Neutrophil (primary cell): ENCODE measurements at regions not wholly inside any gene's neighbourhood (a gene's known extent, or its start where the extent isn't known, plus 50 kb on each side); places are given as distances from the start of the nearest gene placed in this dataset.

Source experiments
- H3K27ac ChIP-seq: fragments of 200-600 bp; sonication (generic); 2 replicates; pipeline ENCODE4 v1.5.1; 2016; ENCODE audit warnings: mild to moderate bottlenecking, moderate library complexity
- H3K27me3 ChIP-seq: fragments of 200-600 bp; sonication (generic); 2 replicates; pipeline ENCODE4 v1.6.0; 2016; ENCODE audit warnings: mild to moderate bottlenecking
- H3K36me3 ChIP-seq: fragments of 200-600 bp; sonication (generic); 2 replicates; pipeline ENCODE4 v1.5.1; 2017
- H3K4me1 ChIP-seq, 2 experiments: fragments of 200-600 bp in 1 of 2; sonication (generic) in 1 of 2; 1 replicate in 1 of 2; 2 replicates in 1 of 2; pipeline versions ENCODE4 v1.5.1 to v1.6.1; 2013 to 2016; ENCODE audit warnings: low read depth in 1 of 2, low read length in 1 of 2, mild to moderate bottlenecking in 1 of 2, moderate library complexity in 1 of 2; ENCODE audit not compliant: control insufficient read depth in 1 of 2, insufficient read depth in 1 of 2
- H3K4me3 ChIP-seq, 2 experiments: fragments of 200-600 bp in 1 of 2; sonication (generic) in 1 of 2; 1 replicate in 1 of 2; 2 replicates in 1 of 2; pipeline ENCODE4 v1.5.1; 2013 to 2016; ENCODE audit warnings: low read depth in 1 of 2, low read length in 1 of 2, mild to moderate bottlenecking in 1 of 2, moderate library complexity in 1 of 2
- H3K9me3 ChIP-seq: fragments of 200-600 bp; sonication (generic); 2 replicates; pipeline ENCODE4 v1.5.1; 2016
- TF ChIP-seq, protein P1 (sequence below): fragments of 200-600 bp; sonication (generic); IDR thresholded peaks from 2 replicates; pipeline ENCODE4 v1.5.1; 2016; ENCODE audit warnings: antibody characterized with exemption

GRCh38 chr3:34013818-34014570, 215.6 kb downstream of the PDCD6IP start:
- TF ChIP-seq, protein P1, sequence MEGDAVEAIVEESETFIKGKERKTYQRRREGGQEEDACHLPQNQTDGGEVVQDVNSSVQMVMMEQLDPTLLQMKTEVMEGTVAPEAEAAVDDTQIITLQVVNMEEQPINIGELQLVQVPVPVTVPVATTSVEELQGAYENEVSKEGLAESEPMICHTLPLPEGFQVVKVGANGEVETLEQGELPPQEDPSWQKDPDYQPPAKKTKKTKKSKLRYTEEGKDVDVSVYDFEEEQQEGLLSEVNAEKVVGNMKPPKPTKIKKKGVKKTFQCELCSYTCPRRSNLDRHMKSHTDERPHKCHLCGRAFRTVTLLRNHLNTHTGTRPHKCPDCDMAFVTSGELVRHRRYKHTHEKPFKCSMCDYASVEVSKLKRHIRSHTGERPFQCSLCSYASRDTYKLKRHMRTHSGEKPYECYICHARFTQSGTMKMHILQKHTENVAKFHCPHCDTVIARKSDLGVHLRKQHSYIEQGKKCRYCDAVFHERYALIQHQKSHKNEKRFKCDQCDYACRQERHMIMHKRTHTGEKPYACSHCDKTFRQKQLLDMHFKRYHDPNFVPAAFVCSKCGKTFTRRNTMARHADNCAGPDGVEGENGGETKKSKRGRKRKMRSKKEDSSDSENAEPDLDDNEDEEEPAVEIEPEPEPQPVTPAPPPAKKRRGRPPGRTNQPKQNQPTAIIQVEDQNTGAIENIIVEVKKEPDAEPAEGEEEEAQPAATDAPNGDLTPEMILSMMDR = no peak
- H3K4me3 ChIP-seq = no peak overlapping the region
- no peaks in the 10 kb centered on the region for H3K9me3 ChIP-seq
- no peaks in the 10 kb centered on the region for H3K36me3 ChIP-seq
- no peaks in the 10 kb centered on the region for H3K27me3 ChIP-seq
- no peak overlapping the region for H3K27ac ChIP-seq
- peaks cover 17 to 22% of the 10 kb centered on the region in 2 experiments for H3K4me1 ChIP-seq

DNA sequence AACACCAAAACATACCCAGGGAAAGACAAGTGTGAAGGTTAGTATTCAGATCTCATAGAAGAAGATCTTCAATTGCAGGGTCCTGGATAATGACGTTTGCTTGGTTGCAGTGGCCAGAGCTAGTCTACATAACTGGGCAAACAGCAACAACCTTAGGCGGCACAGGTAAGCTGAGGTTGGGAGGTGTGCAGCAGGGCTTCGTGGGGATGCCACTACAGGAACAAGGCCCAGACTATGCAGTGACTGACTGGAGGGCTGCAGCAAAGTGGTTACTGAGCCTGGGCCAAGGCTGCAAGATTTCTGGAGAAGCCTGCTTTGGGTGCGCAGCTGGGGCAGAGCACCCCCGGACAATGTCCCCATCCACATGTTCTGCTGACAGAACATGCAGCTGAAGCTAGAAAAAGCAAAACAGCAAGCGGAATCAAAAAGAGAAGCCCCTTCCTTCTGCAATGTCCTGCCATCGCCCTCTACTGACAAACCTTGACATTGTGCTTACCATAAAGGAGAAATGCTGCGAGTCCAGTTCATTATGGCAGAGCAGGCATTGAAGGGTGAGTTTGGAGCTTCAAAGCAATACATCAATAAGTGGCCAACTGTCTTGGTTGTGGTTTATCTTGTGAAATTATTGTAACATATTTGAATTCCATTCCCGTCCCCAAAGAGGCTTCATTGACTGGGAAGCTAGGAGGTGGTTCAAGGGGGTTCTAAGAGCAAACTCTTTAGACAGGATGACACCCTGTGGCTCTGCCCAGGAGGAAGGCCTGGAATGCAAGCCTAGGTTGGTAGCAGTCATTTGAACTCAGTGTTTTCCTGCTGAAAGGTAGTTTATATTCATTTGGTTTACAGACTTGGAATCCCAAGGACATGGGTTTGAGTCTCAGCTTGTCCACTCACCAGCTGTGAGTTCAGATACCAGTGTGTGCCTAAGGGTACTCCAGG, 217.0 kb downstream of the PDCD6IP start:
- H3K9me3 ChIP-seq = no peaks in the 10 kb centered on the region
- no peaks in the 10 kb centered on the region for H3K36me3 ChIP-seq
- H3K4me3 ChIP-seq = no peak overlapping the region
- H3K27me3 ChIP-seq = no peaks in the 10 kb centered on the region
- no peak overlapping the region for H3K27ac ChIP-seq
- TF ChIP-seq, protein P1 = no peak
- peaks cover 17 to 22% of the 10 kb centered on the region in 2 experiments for H3K4me1 ChIP-seq

GRCh38 chr3:34016925-34017587, 218.6 kb downstream of the PDCD6IP start:
- Histone ChIP-seq H3K9me3 (no peaks in the 10 kb centered on the region), H3K36me3 (no peaks in the 10 kb centered on the region), H3K27me3 (no peaks in the 10 kb centered on the region), H3K27ac (peak overlapping the region; percentile 2), H3K4me3 (no peak overlapping the region), H3K4me1 (peaks cover 17 to 22% of the 10 kb centered on the region in 2 experiments)
- TF ChIP-seq, protein P1 = no peak

DNA sequence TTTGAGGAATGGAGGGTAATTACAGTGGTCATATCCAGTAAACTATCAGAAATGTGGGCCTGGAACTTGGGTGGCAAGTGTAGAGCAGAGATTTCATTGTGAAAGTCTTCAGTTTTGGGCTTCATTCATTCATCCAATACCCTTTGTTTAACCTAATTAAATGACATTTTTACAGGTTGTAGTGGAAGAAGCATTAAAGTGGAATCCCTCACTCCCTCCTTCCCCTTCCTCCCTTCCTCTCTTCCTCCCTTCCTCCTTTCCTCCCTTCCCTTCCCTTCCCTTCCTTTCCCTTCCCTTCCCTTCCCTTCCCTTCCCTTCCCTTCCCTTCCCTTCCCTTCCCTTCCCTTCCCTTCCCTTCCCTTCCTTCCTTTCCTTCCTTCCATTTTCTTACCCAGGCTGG, 219.3 kb downstream of the PDCD6IP start:
- Histone ChIP-seq H3K4me1 (peaks cover 17 to 22% of the 10 kb centered on the region in 2 experiments), H3K9me3 (no peaks in the 10 kb centered on the region), H3K27me3 (no peaks in the 10 kb centered on the region), H3K4me3 (no peak overlapping the region), H3K36me3 (no peaks in the 10 kb centered on the region), H3K27ac (no peak overlapping the region)
- TF ChIP-seq, protein P1 = no peak

GRCh38 chr3:34019158-34019557, 220.7 kb downstream of the PDCD6IP start:
- Histone ChIP-seq H3K36me3 (no peaks in the 10 kb centered on the region), H3K27me3 (no peaks in the 10 kb centered on the region), H3K9me3 (no peaks in the 10 kb centered on the region), H3K27ac (no peak overlapping the region), H3K4me1 (peaks cover 19 to 27% of the 10 kb centered on the region in 2 experiments), H3K4me3 (no peak overlapping the region)
- TF ChIP-seq, protein P1 = no peak
